ENCODE measurements at regions not wholly inside any gene's neighbourhood (a gene's known extent, or its start where the extent isn't known, plus 50 kb on each side); places are given as distances from the start of the nearest gene placed in this dataset.
A peak's percentile ranks its signal among the peaks of the same experiment; 100 is the strongest.

DNA sequence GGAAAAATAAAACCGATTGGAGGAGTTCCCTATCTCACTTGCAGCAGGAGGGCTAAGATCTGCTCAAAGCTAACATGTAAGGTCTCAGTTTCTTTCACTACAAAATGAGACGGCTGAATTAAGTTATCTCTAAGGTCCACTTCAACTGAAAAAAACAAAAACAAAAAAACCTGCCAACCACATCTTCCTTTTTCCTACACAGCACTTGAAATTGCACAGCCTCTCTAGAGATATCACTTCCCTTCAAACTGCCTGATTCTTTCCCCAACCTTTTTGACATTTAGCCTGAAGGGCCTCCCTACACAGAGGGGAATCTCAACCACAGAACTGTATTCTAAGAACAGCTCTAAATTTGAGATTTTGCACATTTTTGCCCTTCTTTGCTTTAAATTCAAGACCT lies 227.9 kb upstream of the TARS1 start:
- peak; percentile 65 for DNase-seq

DNA sequence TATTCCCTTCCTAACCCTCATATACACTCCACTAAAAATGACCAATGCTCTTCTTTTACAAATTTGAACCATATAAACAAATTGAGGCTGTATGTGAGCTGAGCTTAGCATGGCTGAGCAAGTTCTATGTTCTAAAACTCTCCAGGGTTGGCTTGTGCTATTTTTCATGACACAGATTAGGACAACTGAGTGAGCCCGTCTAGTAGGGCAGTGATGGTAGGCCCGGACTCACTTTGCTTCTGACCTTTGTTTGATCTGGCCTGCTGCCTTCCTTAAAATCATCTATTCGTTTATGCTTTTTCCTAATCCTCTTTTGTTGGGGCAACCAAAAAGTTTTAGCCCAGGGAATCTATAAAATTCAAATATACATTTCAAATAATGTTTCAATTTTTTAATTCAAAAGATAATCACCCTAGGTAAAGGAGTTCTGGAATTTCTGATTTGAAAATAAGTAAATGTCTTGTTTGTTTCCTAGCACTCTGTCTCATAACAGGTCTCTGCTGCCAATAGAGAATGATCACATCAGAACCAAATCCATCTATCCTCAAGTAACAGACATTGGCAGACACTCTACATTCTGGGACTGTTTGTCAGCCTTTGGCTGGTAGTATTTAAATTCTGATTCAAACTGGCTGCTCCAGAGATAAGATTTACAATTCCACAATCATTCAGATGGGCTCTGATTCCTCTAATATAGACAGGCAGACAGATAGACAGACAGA lies 217.0 kb upstream of the TARS1 start:
- no peak for DNase-seq

DNA sequence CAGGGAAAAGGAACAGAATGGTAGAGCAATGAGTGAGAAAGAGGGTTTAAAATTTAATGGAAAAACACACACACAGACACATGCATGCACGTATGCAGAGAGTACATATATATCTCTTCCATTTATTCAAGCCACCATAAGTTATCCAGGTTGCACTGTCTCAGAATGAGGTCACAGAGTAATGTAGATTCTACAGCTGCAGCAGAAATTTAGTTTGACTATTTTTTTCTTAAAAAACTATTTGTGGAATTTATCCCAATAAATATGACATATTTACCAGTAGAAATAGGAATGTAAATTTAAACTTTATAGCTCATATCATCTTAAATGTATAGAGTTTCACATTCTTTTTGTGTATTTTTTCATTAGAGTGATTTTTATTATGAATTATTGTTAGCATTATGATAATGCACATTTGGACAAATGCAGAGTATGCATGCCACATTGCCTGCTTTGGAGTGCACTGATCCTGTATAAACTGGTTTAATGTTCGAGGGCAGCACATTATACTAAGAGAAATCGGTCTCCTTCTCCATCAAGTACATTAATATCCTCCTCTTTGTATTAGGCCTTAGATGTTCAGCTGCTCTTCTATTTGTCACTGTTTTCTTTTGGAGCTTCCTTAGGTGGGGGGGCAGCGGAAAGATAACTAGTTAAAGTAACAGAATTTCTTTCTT lies 216.3 kb upstream of the TARS1 start:
- DNase-seq: no peak

DNA sequence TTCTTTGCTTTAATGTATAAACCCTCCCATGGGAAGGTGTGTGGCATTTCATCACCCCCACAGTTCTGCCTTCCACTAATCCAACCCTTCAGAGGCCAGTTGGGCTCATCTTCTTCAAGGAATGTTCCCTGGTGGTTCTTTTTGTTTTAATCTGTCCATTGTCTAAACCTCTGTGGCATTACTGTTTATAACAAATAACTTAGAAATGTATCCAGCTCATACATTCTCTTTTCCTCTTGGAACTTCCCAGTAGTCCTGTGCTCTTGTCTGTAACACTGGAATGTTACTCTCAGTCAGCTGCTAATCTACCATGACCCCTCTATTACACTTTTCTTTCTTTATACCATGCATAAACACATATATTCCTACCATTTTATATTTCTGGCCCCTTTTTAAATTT lies 213.5 kb upstream of the TARS1 start:
- DNase-seq: no peak

DNA sequence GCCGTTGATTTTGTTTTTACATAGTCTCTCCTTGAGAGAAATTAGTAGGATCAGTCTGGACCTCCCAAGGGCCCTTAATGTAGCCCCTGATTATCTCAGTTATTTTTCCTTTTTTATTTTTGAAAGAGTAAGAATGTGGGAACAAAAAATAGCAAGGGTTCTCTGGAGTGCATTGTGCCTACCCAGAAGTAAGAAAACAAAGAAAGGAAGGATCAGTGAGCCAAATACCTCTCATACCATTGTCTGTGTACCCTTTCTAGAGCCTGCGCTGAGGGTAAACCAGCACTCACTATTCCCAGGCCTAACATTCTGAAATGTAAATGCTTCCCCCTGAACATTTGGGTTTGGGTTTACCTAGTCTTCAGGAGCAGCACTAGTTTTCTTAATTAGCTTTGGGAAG lies 213.0 kb upstream of the TARS1 start:
- DNase-seq: no peak

DNA sequence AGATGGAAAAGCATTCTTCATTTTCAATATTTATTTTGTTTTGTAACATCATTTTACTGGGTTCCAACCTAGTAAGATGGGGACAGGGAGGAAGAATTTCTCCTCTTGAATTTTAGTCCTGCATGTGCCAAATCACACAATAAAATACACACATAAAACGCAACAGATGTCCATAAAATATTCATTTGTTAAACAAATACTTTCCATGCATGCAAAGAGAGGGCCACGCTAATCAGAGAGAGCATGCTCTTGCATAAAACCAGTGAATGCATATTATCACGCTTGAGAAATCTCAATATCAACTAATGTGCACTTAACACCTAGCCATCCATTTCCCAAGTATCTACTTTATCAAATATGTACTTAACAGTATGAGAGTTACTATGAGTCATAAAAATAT lies 212.6 kb upstream of the TARS1 start:
- no peak for DNase-seq

DNA sequence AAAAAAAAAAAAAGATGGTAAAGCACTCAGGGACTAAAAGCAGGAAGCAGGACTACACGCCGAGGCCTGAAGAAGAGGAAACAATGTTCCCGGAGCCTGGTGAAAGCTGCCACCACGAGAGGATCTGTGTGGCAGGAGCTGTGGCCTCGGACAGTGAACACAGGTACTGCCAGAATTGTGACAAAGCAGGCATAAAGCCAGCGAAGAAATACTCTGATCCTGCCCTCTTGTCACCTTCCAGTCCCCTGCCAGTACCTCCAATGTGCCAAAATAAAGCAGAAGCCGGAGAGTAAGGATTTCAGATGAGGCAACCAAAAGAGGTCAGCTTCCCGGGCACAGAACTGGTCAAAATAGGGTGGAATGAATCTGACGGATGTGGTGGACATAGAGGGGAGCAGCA lies 211.5 kb upstream of the TARS1 start:
- DNase-seq: peak; percentile 31

DNA sequence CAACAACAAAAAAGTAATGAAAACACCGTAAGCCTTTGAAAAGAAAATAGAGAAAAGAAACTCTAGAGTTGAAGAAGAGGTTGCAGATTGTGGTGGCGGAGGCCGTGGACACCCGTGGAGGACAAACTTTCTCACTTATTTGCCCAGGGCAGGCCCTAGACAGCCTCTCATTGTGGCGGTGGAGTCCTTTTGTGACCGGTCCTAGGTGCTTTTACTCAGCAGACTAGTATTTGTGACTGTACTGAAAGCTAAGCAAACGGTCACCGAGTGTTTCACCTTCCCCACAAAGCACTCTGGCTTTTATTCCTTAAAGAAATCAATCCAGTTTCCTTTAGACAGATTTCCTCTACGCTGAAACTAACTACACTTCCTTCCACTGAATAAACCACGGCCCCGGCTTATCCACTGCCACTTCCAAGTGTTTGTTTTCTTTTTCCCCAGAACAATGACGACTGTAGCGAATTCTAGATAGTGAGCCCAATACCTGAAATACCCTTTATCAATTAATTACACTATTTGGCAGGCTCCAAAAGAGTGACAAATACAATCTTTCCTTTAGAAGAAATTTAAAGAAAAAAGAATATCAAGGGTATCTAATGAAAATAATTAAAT lies 210.2 kb upstream of the TARS1 start:
- DNase-seq: no peak

DNA sequence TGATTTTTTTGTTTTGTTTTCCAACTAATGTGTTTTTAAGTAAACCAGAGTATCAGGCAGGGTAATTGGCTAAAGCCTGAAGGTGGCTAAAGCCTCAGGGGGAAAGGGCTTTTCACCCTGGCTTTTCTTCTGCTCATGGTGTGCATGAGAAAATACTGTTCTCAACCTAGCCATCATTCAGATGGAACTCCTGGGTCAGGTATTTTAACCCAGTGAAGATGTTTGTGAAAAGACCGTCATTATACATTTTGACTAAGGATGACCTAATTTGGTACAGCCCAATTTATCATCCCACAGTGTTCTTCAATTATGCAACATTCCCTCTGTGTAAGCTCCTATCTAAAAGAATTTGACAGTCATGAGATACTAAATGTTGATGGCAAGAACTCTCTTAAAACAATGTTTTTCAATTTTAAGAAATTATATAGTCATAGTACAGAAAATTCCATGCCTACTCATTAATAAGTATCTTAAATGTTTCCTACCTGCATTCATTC lies 209.5 kb upstream of the TARS1 start:
- no peak for DNase-seq

DNA sequence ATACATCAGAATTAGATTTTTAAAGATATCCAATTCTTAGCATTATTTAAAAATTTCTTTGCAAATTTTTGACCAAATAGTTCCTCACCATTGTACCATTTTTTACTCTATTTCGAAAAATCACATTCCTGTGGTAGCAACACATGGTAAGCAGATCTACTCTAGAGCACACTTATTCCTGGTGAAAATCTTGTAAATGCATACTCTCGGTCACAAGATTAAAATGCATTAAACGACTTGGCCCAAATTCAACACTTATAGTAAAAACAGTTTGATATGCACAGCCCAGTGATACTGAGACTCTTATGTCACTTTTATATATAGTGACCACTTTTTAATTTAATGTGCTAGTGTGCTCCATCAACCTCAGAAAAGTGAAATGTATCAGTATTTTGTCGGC lies 208.8 kb upstream of the TARS1 start:
- DNase-seq: no peak

DNA sequence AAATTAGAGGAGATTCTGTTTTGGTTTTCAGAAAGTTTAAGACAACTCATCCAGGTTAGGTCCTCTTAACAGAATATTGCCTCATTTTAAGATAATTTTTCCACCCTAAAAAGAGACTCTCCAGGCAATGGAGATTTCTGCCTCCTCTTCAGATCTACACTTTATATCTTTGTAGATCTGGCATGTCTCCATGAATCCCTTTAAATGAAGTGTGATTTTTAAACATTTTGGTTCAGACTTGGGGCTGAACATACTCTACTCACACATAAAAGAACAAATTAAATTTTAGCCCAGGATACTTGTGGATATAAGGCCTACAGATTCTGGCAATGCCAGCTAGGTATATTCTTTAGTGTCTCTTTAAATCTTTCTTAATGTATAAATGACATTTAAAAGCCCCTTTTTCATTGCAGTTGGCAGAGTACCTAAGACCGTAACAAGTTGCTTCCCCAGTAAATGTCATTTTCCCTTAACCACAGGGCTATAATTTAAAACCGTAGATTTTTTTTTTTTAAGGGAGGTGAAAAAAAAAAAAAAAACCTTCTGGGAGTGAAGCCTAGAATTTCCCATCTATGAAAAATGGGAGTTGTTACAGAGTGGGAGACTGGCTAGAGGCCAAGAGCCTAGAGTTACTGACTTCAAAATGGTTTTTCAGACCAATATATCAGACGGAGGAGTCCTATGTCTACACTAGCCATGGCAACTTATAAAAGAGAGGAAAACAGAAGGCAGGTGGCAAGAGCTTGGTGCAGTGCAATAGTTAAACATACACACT lies 207.8 kb upstream of the TARS1 start:
- no peak for DNase-seq

DNA sequence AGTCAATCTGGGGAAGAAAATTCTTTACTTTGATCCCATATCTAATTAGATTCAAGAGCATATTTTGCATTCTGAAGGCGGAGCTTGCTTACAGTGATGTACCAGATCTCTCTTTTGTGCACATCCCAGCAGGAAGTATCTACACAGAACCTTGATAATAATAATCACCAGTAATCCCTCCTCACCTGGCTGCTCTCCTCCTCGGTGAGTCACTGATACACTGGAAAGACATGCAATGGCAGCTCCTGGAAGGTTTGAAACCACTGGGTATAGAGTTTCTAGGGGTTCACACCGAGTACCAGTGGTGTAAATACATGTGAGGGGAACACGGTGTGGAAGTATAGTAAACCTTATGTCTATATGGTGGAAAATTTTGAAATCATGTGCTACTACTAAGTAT lies 205.5 kb upstream of the TARS1 start:
- no peak for DNase-seq

DNA sequence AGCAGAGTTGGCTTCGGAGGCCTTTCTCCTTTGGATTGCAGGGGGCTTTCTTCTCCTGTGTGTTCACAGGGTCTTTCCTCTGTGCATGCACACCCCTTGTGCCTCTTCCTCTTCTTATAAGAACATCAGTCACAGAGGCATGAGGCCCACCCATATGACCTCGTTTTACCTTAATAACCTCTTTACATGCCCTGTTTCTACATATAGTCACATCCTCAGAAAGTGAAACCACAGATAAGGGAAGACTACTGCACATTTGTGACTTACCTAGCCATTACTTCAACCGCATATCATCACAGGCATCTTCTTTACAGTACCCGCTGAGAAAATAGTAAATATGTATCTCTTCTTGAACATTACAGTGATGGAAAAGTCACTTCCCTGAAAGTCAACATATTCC lies 204.9 kb upstream of the TARS1 start:
- no peak for DNase-seq

DNA sequence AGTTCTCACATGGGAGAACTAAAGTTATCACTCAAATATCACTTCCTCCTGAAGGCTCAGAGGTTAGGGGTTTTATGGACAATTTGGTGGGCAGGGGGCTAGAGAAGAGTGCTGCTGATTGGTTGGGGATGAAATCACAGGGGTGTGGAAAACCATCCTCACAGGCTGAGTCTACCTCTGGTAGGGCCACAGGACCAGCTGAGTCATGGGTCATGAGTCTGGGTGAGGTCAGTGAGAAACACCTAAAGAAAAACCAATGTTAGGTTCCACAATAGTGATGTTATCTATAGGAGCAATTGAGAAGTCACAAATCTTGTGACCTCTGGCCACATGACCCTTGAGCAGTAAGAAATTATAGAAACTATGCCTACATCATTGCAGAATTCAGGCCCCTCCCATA lies 203.3 kb upstream of the TARS1 start:
- no peak for DNase-seq

DNA sequence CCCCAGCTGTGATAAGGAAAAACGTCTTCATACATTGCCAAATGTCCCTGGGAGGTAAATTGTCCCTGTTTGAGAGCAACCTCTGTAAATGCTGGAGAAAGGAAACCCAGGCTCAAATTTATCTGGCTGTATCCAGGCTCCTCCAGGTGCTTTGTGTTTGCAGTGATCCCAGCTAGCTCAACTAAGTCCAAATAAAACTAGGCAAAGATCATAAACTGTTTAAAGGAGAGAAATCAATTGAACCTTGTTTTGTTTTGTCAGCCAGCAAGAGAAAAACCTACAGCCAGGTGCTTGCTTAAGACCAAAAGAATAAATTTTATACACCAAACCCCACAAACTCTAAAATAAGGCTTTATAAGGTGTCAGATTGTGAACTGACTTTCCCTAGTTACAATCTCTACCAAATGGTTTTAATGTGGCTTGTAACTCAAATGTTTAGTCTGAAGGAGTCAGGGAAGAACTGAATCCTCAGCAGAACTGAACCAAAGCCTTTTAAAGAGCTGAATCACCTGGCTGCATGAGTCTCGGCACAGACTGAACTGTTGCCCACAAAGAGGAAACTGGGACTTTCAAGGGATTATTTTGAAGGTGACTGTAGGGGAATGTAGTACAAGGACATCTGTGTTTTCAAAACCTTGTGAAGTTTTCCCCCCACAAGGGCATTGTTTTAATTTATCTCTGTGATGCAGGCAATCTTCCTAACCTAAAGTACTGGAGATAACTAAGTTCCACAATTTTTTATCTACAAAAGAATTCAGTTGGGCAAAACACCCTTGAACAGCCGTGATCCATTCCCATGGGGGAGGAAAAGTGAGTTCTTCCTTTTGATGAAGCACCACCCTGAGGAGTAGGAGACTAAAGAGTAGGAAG lies 201.7 kb upstream of the TARS1 start:
- DNase-seq: no peak

DNA sequence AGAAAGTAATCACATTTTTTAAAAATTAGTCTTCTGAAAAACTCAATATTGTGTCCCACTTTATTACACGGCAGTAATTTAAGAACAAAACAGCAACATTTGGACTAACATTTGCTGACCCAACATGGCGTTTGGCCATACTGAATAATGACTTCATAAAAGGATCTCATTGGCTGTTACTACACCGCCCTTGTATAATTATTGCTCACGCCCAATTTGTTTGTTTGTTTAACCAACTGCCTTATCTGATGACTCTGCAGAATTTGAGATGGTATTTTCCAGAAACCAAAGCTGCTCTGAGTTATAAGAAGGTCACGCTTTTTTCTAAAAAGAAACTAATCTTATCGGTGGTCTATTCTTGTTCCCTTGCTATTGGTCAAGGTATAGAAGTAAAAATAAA lies 200.2 kb upstream of the TARS1 start:
- no peak for DNase-seq

DNA sequence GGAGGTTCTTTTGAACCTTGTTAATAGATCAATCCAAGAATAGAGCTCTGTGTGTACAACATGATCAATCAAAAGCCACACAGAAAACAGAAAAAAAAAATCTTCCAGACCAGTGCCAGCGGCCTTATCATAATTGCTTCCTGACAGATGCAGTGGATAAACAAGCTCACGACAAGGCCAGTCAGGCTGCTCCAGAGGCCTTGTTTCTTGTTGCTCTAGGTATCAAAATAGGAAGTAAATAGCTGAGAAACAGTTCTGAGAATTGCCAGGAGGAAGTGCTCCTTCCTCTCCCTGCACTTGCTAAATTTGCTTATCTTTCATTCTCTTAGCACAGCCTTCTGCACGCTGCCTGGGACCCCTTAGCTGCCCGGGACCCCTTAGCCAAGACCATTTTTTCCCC lies 199.0 kb upstream of the TARS1 start:
- peak; percentile 44 for DNase-seq

DNA sequence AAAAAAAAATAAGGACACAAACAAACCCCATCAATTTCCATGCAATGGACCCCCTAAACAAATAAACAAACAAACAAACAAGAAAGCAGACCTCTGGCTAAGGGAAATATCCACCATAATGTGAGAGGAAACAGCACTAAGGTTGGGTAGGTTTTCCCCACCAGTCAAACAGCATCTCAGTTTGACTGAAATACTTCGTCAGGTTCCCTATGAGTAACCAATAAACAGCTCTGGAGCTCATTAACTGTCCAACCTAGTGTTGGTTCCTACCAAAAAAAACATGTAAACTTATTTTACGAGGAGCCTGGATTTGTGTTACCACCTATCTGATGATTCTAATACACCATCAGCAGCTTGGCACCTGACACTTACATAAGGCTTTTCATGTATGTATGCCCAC lies 198.5 kb upstream of the TARS1 start:
- DNase-seq: no peak

DNA sequence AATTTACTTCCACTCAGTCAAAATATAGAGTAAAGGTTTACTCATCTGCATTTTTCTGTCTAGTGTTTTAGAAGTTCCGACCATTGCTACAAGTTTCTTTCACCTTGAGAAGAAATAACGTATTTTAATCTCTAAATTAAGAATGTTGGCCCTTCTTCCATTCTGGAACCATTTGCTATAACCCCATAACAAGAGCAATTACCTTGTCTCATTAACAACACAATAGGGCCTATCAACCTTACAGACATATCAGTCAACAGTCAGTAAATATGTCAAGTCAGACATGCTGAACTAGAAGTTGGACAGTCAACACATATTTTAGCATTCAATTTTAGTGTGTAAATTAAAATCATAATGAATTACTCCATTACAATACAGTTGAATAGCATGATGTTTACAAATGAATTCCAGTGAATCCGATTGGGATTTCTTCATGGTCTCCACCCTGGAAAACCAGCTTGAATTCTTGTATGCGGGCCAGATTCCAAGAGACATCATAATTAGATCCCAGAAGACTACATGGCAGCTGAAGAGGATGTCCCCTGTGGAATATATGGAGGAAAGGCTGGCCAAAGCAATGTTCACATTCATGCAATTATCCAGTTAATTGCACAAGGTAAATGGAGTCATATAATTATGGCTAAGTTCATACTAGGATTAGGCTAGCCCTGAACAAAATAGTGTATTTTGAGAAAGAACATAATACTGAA lies 196.2 kb upstream of the TARS1 start:
- no peak for DNase-seq

DNA sequence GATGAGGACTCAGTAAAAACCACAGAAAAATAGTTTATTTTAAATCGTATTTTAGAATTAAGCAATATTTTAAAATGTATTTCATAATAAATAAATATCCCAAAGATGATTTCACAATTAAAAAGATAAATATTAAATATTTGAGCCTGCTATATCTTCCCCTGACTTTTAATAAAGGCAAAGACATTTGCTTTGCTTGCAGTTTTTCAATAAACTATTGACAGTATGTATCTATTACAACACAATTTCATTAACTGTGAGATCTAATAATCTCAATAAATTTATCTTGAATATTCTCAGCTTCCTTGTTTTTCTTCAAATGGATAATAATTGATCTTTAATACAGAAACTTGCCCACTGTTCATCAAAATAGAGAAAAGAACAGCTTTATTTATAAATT lies 186.2 kb upstream of the TARS1 start:
- no peak for DNase-seq

DNA sequence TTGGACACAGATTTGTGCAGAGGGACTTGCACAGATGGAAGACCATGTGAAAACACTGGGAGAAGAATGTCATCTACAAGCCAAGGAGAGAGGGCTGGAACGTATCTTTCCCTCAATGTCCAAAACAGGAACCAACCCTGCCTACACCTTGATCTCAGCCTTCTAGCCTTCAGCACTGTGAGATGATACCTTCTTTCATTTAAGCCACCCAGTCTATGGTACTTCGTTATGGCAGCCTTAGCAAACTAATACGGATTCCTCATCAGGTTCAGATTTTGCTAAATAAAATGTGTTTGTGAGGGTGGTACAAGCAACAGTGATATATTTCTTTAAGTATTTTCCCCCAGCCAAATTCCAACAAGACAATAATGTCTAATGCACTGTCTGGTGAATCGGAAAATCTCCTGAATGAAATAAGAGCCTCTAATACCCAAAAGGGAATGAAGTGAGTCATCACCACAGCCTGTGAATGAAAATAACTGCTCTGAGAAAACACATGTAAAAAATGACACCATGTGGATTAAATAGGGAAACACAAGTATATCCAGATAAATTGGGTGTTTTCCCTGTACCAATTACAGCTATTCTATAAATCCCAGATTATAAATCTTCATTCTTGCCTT lies 182.8 kb upstream of the TARS1 start:
- no peak for DNase-seq

Data from GDM1 (cell line).